ENCODE measurements at regions not wholly inside any gene's neighbourhood (a gene's known extent, or its start where the extent isn't known, plus 50 kb on each side); places are given as distances from the start of the nearest gene placed in this dataset.

DNA sequence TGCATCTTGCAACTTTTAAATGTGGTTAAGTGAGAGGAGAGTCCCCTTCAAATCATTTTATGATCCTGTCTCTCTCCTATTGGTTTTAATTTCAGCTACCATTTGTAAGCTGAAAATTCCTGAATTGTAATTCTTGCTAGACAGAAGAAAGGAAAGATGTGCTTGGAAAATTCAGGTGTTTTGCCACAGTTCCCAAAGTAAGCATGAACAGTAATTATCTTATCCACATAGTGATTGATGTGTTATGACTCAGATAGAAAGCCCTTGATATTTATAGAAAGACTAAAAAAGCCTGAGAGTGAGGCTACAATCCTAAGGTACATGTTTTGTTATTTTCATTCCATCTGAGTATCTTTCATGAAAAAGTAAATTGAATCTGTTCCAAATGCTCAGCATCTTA is 492.5 kb downstream of the MAT2B start:
- TF ChIP-seq, protein P1, sequence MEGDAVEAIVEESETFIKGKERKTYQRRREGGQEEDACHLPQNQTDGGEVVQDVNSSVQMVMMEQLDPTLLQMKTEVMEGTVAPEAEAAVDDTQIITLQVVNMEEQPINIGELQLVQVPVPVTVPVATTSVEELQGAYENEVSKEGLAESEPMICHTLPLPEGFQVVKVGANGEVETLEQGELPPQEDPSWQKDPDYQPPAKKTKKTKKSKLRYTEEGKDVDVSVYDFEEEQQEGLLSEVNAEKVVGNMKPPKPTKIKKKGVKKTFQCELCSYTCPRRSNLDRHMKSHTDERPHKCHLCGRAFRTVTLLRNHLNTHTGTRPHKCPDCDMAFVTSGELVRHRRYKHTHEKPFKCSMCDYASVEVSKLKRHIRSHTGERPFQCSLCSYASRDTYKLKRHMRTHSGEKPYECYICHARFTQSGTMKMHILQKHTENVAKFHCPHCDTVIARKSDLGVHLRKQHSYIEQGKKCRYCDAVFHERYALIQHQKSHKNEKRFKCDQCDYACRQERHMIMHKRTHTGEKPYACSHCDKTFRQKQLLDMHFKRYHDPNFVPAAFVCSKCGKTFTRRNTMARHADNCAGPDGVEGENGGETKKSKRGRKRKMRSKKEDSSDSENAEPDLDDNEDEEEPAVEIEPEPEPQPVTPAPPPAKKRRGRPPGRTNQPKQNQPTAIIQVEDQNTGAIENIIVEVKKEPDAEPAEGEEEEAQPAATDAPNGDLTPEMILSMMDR (conservative IDR thresholded peaks at IDR 0.05; ENCODE audit: low read length), result no peak
- no peak for TF ChIP-seq EZH2phosphoT487 (IDR thresholded peaks at IDR 0.05; ENCODE audit: borderline replicate concordance, low read depth, low read length)
